GM23338 (cell line): ENCODE measurements at regions not wholly inside any gene's neighbourhood (a gene's known extent, or its start where the extent isn't known, plus 50 kb on each side); places are given as distances from the start of the nearest gene placed in this dataset.

Source experiments
- ATAC-seq: fragments of 200-7000 bp; cut with Tn5 transposase; 3 replicates; pipeline ENCODE4 v1.9.1; 2020
- DNase-seq: peaks from one replicate; pipeline ENCODE4 v3.0.0-alpha.2; 2015; ENCODE audit warnings: low spot score
- H2AFZ ChIP-seq: fragments of 200-600 bp; sonication (generic); 2 replicates; pipeline ENCODE4 v1.8.0; 2016; ENCODE audit warnings: antibody characterized with exemption, mild to moderate bottlenecking, moderate library complexity
- H3F3A ChIP-seq: fragments of 200-600 bp; sonication (generic); replicated peaks from 2 replicates; pipeline ENCODE4 v1.8.0; 2017; ENCODE audit warnings: antibody characterized with exemption, mixed run types, low read depth
- H3K27ac ChIP-seq: fragments of 200-600 bp; sonication (generic); 2 replicates; pipeline ENCODE4 v1.6.1; 2016; ENCODE audit warnings: low read depth
- H3K27me3 ChIP-seq: fragments of 200-600 bp; sonication (generic); 2 replicates; pipeline ENCODE4 v1.8.0; 2016; ENCODE audit warnings: mild to moderate bottlenecking, mixed run types, moderate library complexity; ENCODE audit not compliant: insufficient read depth
- H3K36me3 ChIP-seq: fragments of 200-600 bp; sonication (generic); 2 replicates; pipeline ENCODE4 v1.8.0; 2016; ENCODE audit warnings: mild to moderate bottlenecking; ENCODE audit not compliant: insufficient read depth
- H3K4me1 ChIP-seq: fragments of 200-600 bp; sonication (generic); 2 replicates; pipeline ENCODE4 v1.8.0; 2016; ENCODE audit warnings: mild to moderate bottlenecking, moderate library complexity; ENCODE audit not compliant: insufficient read depth
- H3K4me2 ChIP-seq: fragments of 200-600 bp; sonication (generic); 2 replicates; pipeline ENCODE4 v1.7.1; 2017; ENCODE audit warnings: mixed run types
- H3K4me3 ChIP-seq: fragments of 200-600 bp; sonication (generic); 2 replicates; pipeline ENCODE4 v1.6.1; 2016; ENCODE audit warnings: mixed run types
- H3K79me2 ChIP-seq: fragments of 200-600 bp; sonication (generic); replicated peaks from 2 replicates; pipeline ENCODE4 v1.8.0; 2017; ENCODE audit warnings: mild to moderate bottlenecking; ENCODE audit not compliant: insufficient read depth
- H3K9me2 ChIP-seq: fragments of 200-600 bp; sonication (generic); 2 replicates; pipeline ENCODE4 v1.8.0; 2017; ENCODE audit not compliant: insufficient read depth
- H4K20me1 ChIP-seq: fragments of 200-600 bp; sonication (generic); replicated peaks from 2 replicates; pipeline ENCODE4 v1.8.0; 2017; ENCODE audit warnings: mild to moderate bottlenecking; ENCODE audit not compliant: insufficient read depth
- H3K27ac Mint-ChIP-seq: 2 replicates; pipeline ENCODE4 v1.8.0; 2020; ENCODE audit warnings: inconsistent platforms, mild to moderate bottlenecking, moderate library complexity, mixed read lengths
- H3K27me3 Mint-ChIP-seq: 3 replicates; pipeline ENCODE4 v1.8.0; 2022; ENCODE audit warnings: low read depth, mild to moderate bottlenecking, moderate library complexity, mixed read lengths, inconsistent platforms; ENCODE audit not compliant: insufficient read depth, poor library complexity
- H3K36me3 Mint-ChIP-seq: 3 replicates; pipeline ENCODE4 v1.8.0; 2021; ENCODE audit warnings: low read depth, mild to moderate bottlenecking, inconsistent platforms, moderate library complexity, mixed read lengths
- H3K4me1 Mint-ChIP-seq: 3 replicates; pipeline ENCODE4 v1.8.0; 2020; ENCODE audit warnings: mild to moderate bottlenecking, inconsistent platforms, mixed read lengths
- H3K4me3 Mint-ChIP-seq: 3 replicates; pipeline ENCODE4 v1.8.0; 2021; ENCODE audit warnings: moderate library complexity, mild to moderate bottlenecking, inconsistent platforms, mixed read lengths
- H3K9me3 Mint-ChIP-seq: 3 replicates; pipeline ENCODE4 v1.8.0; 2020; ENCODE audit warnings: moderate library complexity, mild to moderate bottlenecking, inconsistent platforms, mixed read lengths
- CREB1 ChIP-seq: fragments of 250-450 bp; sonication (Bioruptor Pico); IDR thresholded peaks from 2 replicates; pipeline ENCODE4 v1.5.0; 2020; ENCODE audit warnings: low read depth, mild to moderate bottlenecking, moderate library complexity
- EZH2phosphoT487 ChIP-seq: fragments of 200-600 bp; sonication (generic); IDR thresholded peaks from one replicate; pipeline ENCODE4 v1.8.1; 2018; ENCODE audit warnings: antibody characterized with exemption; ENCODE audit not compliant: unreplicated experiment
- JUNB ChIP-seq: IDR thresholded peaks from one replicate; pipeline ENCODE4 v1.6.1; 2016; ENCODE audit warnings: antibody characterized with exemption; ENCODE audit not compliant: unreplicated experiment
- NANOG ChIP-seq: IDR thresholded peaks from 2 replicates; pipeline ENCODE4 v1.6.1; 2016; ENCODE audit warnings: antibody characterized with exemption, borderline replicate concordance
- POLR2AphosphoS5 ChIP-seq: IDR thresholded peaks from 2 replicates; pipeline ENCODE4 v1.6.1; 2016; ENCODE audit warnings: antibody characterized with exemption, low read depth
- TF ChIP-seq, protein P1 (sequence below): IDR thresholded peaks from 2 replicates; pipeline ENCODE4 v1.6.1; 2016; ENCODE audit warnings: antibody characterized with exemption
- TF ChIP-seq, protein P2 (sequence below), 2 experiments: fragments of 200-600 bp in 1 of 2; sonication (generic) in 1 of 2; conservative IDR thresholded peaks; 2 replicates each; pipeline versions ENCODE4 v1.5.1 to v1.6.1; 2016 to 2017; ENCODE audit warnings: antibody characterized with exemption in 2 of 2, low read depth in 2 of 2, mild to moderate bottlenecking in 2 of 2, moderate library complexity in 1 of 2

DNA sequence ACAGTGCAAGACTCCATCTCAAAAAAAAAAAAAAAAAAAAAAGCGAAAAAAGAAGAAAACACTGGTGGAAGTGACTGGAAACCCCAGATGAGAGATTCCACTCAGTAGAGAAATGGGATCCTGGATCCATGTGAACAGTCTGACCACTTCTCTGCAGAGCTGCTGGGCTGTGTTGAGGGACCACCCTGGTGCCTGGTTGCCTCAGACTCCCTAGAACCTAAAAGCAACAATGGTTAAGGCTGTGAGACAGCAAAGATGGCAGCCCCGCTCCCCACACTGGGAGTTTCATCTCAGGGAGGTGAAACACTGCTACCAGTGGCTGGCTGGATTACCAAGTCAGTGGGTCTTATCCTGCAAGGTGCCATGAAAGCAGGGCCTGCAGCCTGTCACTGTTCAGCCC is 152.8 kb upstream of the ARSJ start:
- Histone ChIP-seq H4K20me1 (no peaks in the 10 kb centered on the region), H3K36me3 (no peaks in the 10 kb centered on the region), H3K4me2 (no peak overlapping the region), H3K4me1 (peaks cover 9% of the 10 kb centered on the region), H3K4me3 (no peak overlapping the region), H2AFZ (no peak overlapping the region), H3K9me2 (peaks cover 7% of the 10 kb centered on the region; the same call in 1 of the 2 replicates), H3K27ac (no peak overlapping the region), H3F3A (no peaks in the 10 kb centered on the region), H3K27me3 (no peaks in the 10 kb centered on the region), H3K79me2 (no peaks in the 10 kb centered on the region)
- ATAC-seq: no peak
- Mint-ChIP-seq H3K27ac (no peak overlapping the region), H3K4me1 (peaks cover 7% of the 10 kb centered on the region), H3K27me3 (peaks cover 4% of the 10 kb centered on the region), H3K9me3 (no peaks in the 10 kb centered on the region), H3K36me3 (peaks cover 3% of the 10 kb centered on the region; the same call in 1 of the 3 replicates), H3K4me3 (no peak overlapping the region)
- TF ChIP-seq, protein P1, sequence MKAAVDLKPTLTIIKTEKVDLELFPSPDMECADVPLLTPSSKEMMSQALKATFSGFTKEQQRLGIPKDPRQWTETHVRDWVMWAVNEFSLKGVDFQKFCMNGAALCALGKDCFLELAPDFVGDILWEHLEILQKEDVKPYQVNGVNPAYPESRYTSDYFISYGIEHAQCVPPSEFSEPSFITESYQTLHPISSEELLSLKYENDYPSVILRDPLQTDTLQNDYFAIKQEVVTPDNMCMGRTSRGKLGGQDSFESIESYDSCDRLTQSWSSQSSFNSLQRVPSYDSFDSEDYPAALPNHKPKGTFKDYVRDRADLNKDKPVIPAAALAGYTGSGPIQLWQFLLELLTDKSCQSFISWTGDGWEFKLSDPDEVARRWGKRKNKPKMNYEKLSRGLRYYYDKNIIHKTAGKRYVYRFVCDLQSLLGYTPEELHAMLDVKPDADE: no peak
- no peak for TF ChIP-seq NANOG
- no peak for DNase-seq

DNA sequence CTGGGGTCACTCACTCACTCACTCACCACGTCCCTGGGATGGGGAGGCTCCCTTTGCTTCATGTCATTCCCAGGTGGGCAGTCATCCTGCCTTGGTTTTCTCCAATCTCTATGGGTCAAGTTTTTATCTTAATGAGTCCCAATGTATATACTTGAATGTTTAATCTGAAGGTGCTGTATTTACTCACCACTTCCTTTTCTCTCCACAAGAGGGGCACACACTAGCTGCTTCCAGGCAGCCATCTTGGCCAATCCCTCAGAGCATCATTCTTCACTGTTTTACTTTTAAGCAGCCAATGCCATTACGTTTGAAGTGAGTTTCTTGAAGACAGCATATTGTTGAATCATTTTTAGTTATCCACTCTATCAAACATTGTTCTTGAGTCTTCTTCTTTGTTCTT is 153.4 kb upstream of the ARSJ start:
- Histone ChIP-seq H3K27ac (no peak overlapping the region), H4K20me1 (no peaks in the 10 kb centered on the region), H3K4me2 (no peak overlapping the region), H3F3A (no peaks in the 10 kb centered on the region), H3K27me3 (no peaks in the 10 kb centered on the region), H3K36me3 (no peaks in the 10 kb centered on the region), H3K9me2 (peaks cover 2% of the 10 kb centered on the region; the same call in 1 of the 2 replicates), H3K4me3 (no peak overlapping the region), H3K79me2 (no peaks in the 10 kb centered on the region), H3K4me1 (peaks cover 9% of the 10 kb centered on the region), H2AFZ (no peak overlapping the region)
- Mint-ChIP-seq H3K4me1 (peaks cover 7% of the 10 kb centered on the region), H3K36me3 (peaks cover 3% of the 10 kb centered on the region; the same call in 1 of the 3 replicates), H3K4me3 (no peak overlapping the region), H3K9me3 (no peaks in the 10 kb centered on the region), H3K27me3 (peaks cover 4% of the 10 kb centered on the region), H3K27ac (no peak overlapping the region)
- DNase-seq (peak; percentile 62), ATAC-seq (peak; percentile 31; the same call in 1 of the 3 replicates)
- TF ChIP-seq CREB1 (CRISPR knock-in tag) (no peak), POLR2AphosphoS5 (no peak), EZH2phosphoT487 (no peak)
- TF ChIP-seq, protein P2, sequence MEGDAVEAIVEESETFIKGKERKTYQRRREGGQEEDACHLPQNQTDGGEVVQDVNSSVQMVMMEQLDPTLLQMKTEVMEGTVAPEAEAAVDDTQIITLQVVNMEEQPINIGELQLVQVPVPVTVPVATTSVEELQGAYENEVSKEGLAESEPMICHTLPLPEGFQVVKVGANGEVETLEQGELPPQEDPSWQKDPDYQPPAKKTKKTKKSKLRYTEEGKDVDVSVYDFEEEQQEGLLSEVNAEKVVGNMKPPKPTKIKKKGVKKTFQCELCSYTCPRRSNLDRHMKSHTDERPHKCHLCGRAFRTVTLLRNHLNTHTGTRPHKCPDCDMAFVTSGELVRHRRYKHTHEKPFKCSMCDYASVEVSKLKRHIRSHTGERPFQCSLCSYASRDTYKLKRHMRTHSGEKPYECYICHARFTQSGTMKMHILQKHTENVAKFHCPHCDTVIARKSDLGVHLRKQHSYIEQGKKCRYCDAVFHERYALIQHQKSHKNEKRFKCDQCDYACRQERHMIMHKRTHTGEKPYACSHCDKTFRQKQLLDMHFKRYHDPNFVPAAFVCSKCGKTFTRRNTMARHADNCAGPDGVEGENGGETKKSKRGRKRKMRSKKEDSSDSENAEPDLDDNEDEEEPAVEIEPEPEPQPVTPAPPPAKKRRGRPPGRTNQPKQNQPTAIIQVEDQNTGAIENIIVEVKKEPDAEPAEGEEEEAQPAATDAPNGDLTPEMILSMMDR (conservative IDR thresholded peaks at IDR 0.05; ENCODE audit: low read depth in 2 of 2): peak; percentile 45 to 56

DNA sequence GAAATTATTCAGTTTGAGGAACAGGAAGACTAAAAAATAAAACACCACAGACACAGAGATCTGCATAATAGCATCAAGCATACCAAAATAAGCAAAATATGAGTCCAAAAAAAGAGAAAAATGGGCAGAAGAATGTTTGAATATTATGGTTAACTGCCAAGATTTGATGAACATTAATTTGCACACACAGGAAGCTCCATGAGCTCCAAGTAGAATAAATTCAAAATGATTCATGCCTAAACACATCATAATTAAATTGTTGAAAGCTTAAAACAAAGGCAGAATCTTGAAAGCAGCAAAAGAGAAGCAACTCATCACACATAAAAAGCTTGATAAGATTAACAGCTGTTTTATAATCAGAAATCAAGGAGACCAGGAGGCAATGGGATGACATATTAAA is 156.6 kb upstream of the ARSJ start:
- no peaks in the 10 kb centered on the region for H3F3A ChIP-seq
- Mint-ChIP-seq H3K36me3 (peaks cover 3% of the 10 kb centered on the region; the same call in 1 of the 3 replicates), H3K27ac (no peak overlapping the region), H3K4me1 (peaks cover 7% of the 10 kb centered on the region), H3K27me3 (peaks cover 4% of the 10 kb centered on the region), H3K9me3 (no peaks in the 10 kb centered on the region), H3K4me3 (no peak overlapping the region)
- no peak overlapping the region for H3K27ac ChIP-seq
- no peak for ATAC-seq
- H2AFZ ChIP-seq: no peak overlapping the region
- H4K20me1 ChIP-seq: no peaks in the 10 kb centered on the region
- no peak for TF ChIP-seq JUNB
- H3K4me3 ChIP-seq: no peak overlapping the region
- no peaks in the 10 kb centered on the region for H3K36me3 ChIP-seq
- no peak for DNase-seq
- peaks cover 9% of the 10 kb centered on the region for H3K4me1 ChIP-seq
- H3K79me2 ChIP-seq: no peaks in the 10 kb centered on the region
- no peaks in the 10 kb centered on the region for H3K27me3 ChIP-seq
- H3K9me2 ChIP-seq: no peaks in the 10 kb centered on the region
- H3K4me2 ChIP-seq: no peak overlapping the region
